Body of pancreas (tissue), 4 donors: ENCODE measurements at regions not wholly inside any gene's neighbourhood (a gene's known extent, or its start where the extent isn't known, plus 50 kb on each side); places are given as distances from the start of the nearest gene placed in this dataset.

Experiments
- ATAC-seq: fragments of 150-250 bp; one replicate; pipeline ENCODE4 v1.9.1; 2016
- DNase-seq, 4 donors: peaks; one replicate each; pipeline ENCODE4 v3.0.0-alpha.2; 2019
- H3K27ac ChIP-seq, 4 donors: fragments of 200-600 bp; sonication (generic); 1 replicate in 3 of 4; 2 replicates in 1 of 4; pipeline versions ENCODE4 v1.5.1 to v1.6.1; 2016 to 2019; ENCODE audit warnings: mild to moderate bottlenecking in 1 of 4, mixed read lengths in 1 of 4, moderate library complexity in 1 of 4
- H3K27me3 ChIP-seq, 2 donors: fragments of 200-600 bp; sonication (generic); one replicate each; pipeline ENCODE4 v1.6.0; 2016; ENCODE audit warnings: mild to moderate bottlenecking in 1 of 2
- H3K36me3 ChIP-seq, 2 donors: fragments of 200-600 bp; sonication (generic); replicated peaks in 1 of 2; 2 replicates each; pipeline ENCODE4 v1.5.1; 2016; ENCODE audit warnings: low read depth in 2 of 2; ENCODE audit not compliant: insufficient read depth in 1 of 2
- H3K4me1 ChIP-seq: fragments of 200-600 bp; sonication (generic); one replicate; pipeline ENCODE4 v1.6.0; 2016
- H3K4me3 ChIP-seq, 2 donors: fragments of 200-600 bp; sonication (generic); 1 replicate in 1 of 2; 2 replicates in 1 of 2; pipeline ENCODE4 v1.5.1; 2016 to 2019
- H3K9me3 ChIP-seq, 3 donors: fragments of 200-600 bp; sonication (generic); 1 replicate in 2 of 3; 2 replicates in 1 of 3; pipeline ENCODE4 v1.5.1; 2016
- CTCF ChIP-seq, 7 experiments: fragments of 450-650 bp in 4 of 7; fragments of 200-600 bp in 3 of 7; sonication (generic) in 3 of 7; IDR thresholded peaks; one replicate each; pipeline ENCODE4 v1.5.1; 2016 to 2019; ENCODE audit warnings: antibody characterized with exemption in 7 of 7
- POLR2A ChIP-seq, 3 donors: fragments of 450-650 bp; IDR thresholded peaks; one replicate each; pipeline ENCODE4 v1.6.1; 2016; ENCODE audit warnings: antibody characterized with exemption in 3 of 3, mild to moderate bottlenecking in 2 of 3
- WGBS, 2 donors: methylation state at CpG; one replicate each; pipeline ENCODE4 v1.1.5; 2017; 5-methylcytosine and 5-hydroxymethylcytosine counted together
- intact Hi-C: fragments of 100-400 bp; cut with DNase I; formaldehyde crosslinking; loops from one replicate; pipeline ENCODE4 v1.15.1; 2023

- Histone ChIP-seq H3K27me3 (no peaks in the 10 kb centered on the region), H3K27ac (no peak overlapping the region), H3K36me3 (no peaks in the 10 kb centered on the region), H3K9me3 (no peaks in the 10 kb centered on the region), H3K4me1 (no peaks in the 10 kb centered on the region), H3K4me3 (no peak overlapping the region)
- intact Hi-C loops, result no loop called here
- ATAC-seq (no peak), DNase-seq (no peak)
- 56 to 65% methylated on average over 3 of the region's 3 CpGs for WGBS, 2 donors
- TF ChIP-seq CTCF (IDR thresholded peaks at IDR 0.05) (no peak), POLR2A (IDR thresholded peaks at IDR 0.05) (no peak)
Measured at GRCh38 chr10:130848855-130849254, 462.7 kb downstream of the TCERG1L start.

- no peaks in the 10 kb centered on the region for H3K27me3 ChIP-seq
- ATAC-seq (no peak), DNase-seq (no peak)
- no peaks in the 10 kb centered on the region for H3K36me3 ChIP-seq
- no peaks in the 10 kb centered on the region for H3K4me1 ChIP-seq
- intact Hi-C loops, result no loop called here
- 48 to 59% methylated on average over 1 of the region's 1 CpG for WGBS, 2 donors
- H3K27ac ChIP-seq, result no peak overlapping the region
- TF ChIP-seq CTCF (IDR thresholded peaks at IDR 0.05), result no peak
- no peak for TF ChIP-seq POLR2A (IDR thresholded peaks at IDR 0.05)
- H3K9me3 ChIP-seq, result peaks cover 0 to 19% (median 2%) of the 10 kb centered on the region in 3 donors
- H3K4me3 ChIP-seq, result no peak overlapping the region
Measured at GRCh38 chr10:130854151-130854550, 457.4 kb downstream of the TCERG1L start.

- DNase-seq (no peak), ATAC-seq (no peak)
- Histone ChIP-seq H3K4me3 (no peak overlapping the region), H3K4me1 (no peaks in the 10 kb centered on the region), H3K36me3 (no peaks in the 10 kb centered on the region), H3K27ac (no peak overlapping the region), H3K9me3 (peaks cover 0 to 19% (median 2%) of the 10 kb centered on the region in 3 donors), H3K27me3 (no peaks in the 10 kb centered on the region)
- 73 to 74% methylated on average over 9 of the region's 9 CpGs for WGBS, 2 donors
- TF ChIP-seq CTCF (IDR thresholded peaks at IDR 0.05) (no peak), POLR2A (IDR thresholded peaks at IDR 0.05) (no peak)
- intact Hi-C loops, result no loop called here
Measured at GRCh38 chr10:130857631-130858295, 453.8 kb downstream of the TCERG1L start.

GRCh38 chr10:130858626-130859025, 452.9 kb downstream of the TCERG1L start:
- no peak for DNase-seq
- H3K4me1 ChIP-seq, result no peaks in the 10 kb centered on the region
- peaks cover 0 to 19% (median 2%) of the 10 kb centered on the region in 3 donors for H3K9me3 ChIP-seq
- H3K4me3 ChIP-seq, result no peak overlapping the region
- intact Hi-C loops, result no loop called here
- no peaks in the 10 kb centered on the region for H3K27me3 ChIP-seq
- TF ChIP-seq CTCF (IDR thresholded peaks at IDR 0.05) (no peak), POLR2A (IDR thresholded peaks at IDR 0.05) (no peak)
- 0 to 16% methylated on average over 1 to 2 of the region's 2 CpGs for WGBS, 2 donors
- H3K27ac ChIP-seq, result no peak overlapping the region
- H3K36me3 ChIP-seq, result no peaks in the 10 kb centered on the region
- ATAC-seq, result no peak

GRCh38 chr10:130859427-130859826, 452.1 kb downstream of the TCERG1L start:
- 44 to 54% methylated on average over 6 of the region's 6 CpGs for WGBS, 2 donors
- intact Hi-C loops, result no loop called here
- Histone ChIP-seq H3K4me3 (no peak overlapping the region), H3K4me1 (no peaks in the 10 kb centered on the region), H3K36me3 (no peaks in the 10 kb centered on the region), H3K27ac (no peak overlapping the region), H3K9me3 (peaks cover 0 to 19% (median 2%) of the 10 kb centered on the region in 3 donors), H3K27me3 (no peaks in the 10 kb centered on the region)
- no peak for DNase-seq
- TF ChIP-seq POLR2A (IDR thresholded peaks at IDR 0.05) (no peak), CTCF (IDR thresholded peaks at IDR 0.05) (no peak)
- ATAC-seq, result no peak
